Type B pancreatic cell (in vitro differentiated cells): ENCODE measurements at regions not wholly inside any gene's neighbourhood (a gene's known extent, or its start where the extent isn't known, plus 50 kb on each side); places are given as distances from the start of the nearest gene placed in this dataset.

Source experiments
- DNase-seq: peaks from one replicate; pipeline ENCODE4 v3.0.0; 2021; ENCODE audit warnings: mixed read lengths; ENCODE audit not compliant: unreplicated experiment; ENCODE audit errors: extremely low spot score
- H3K27ac Mint-ChIP-seq: 2 replicates; pipeline ENCODE4 v1.8.0; 2021; ENCODE audit warnings: mild to moderate bottlenecking, mixed read lengths
- H3K27me3 Mint-ChIP-seq: 2 replicates; pipeline ENCODE4 v1.8.0; 2021; ENCODE audit warnings: mixed read lengths
- H3K36me3 Mint-ChIP-seq: 2 replicates; pipeline ENCODE4 v1.8.0; 2021; ENCODE audit warnings: mixed read lengths
- H3K4me1 Mint-ChIP-seq: one replicate; pipeline ENCODE4 v1.8.0; 2021; ENCODE audit warnings: mixed read lengths; ENCODE audit not compliant: unreplicated experiment
- H3K4me3 Mint-ChIP-seq: 2 replicates; pipeline ENCODE4 v1.8.0; 2021; ENCODE audit warnings: mild to moderate bottlenecking, mixed read lengths
- H3K9me3 Mint-ChIP-seq: 2 replicates; pipeline ENCODE4 v1.8.0; 2021; ENCODE audit warnings: mixed read lengths
- TF ChIP-seq, protein P1 (sequence below): fragments of 200-600 bp; sonication (generic); conservative IDR thresholded peaks from 2 replicates; pipeline ENCODE4 v1.5.0; 2021; ENCODE audit warnings: antibody characterized with exemption, mild to moderate bottlenecking

DNA sequence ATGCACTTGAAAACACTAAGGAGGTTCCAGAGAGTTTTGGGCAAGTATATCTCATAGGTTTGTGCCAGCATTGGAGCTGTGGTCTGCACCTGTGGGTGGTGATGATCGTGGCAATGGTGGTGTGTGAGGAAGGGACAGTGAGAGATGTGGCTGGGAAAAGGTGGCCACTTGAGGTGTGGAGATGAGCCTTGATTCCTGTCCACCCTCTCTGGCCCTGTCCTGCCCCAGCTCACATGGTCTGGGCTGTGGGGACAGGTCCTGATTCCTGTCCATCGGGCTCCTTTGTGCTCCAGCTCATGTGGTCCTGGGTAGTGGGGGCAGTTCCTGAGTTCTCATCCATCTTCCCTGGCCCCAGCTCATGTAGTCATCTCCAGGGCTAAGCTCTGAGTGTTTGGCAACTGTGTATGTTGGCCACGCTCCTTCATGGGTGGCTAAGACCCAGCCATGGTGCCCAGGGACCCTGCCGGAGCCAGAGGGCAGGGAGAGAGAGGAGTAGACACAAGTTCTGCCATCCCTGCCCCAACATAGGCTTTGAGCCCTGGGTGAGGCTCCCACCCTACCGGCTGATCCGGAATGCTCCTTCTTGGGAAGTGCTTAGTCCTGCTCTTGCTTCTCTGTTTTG, 294.4 kb upstream of the HDAC4 start:
- Mint-ChIP-seq H3K4me1 (peaks cover 4% of the 10 kb centered on the region), H3K4me3 (no peak overlapping the region), H3K36me3 (no peaks in the 10 kb centered on the region), H3K9me3 (no peaks in the 10 kb centered on the region), H3K27me3 (peaks cover 5% of the 10 kb centered on the region), H3K27ac (no peak overlapping the region)
- TF ChIP-seq, protein P1, sequence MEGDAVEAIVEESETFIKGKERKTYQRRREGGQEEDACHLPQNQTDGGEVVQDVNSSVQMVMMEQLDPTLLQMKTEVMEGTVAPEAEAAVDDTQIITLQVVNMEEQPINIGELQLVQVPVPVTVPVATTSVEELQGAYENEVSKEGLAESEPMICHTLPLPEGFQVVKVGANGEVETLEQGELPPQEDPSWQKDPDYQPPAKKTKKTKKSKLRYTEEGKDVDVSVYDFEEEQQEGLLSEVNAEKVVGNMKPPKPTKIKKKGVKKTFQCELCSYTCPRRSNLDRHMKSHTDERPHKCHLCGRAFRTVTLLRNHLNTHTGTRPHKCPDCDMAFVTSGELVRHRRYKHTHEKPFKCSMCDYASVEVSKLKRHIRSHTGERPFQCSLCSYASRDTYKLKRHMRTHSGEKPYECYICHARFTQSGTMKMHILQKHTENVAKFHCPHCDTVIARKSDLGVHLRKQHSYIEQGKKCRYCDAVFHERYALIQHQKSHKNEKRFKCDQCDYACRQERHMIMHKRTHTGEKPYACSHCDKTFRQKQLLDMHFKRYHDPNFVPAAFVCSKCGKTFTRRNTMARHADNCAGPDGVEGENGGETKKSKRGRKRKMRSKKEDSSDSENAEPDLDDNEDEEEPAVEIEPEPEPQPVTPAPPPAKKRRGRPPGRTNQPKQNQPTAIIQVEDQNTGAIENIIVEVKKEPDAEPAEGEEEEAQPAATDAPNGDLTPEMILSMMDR: no peak
- DNase-seq: no peak

DNA sequence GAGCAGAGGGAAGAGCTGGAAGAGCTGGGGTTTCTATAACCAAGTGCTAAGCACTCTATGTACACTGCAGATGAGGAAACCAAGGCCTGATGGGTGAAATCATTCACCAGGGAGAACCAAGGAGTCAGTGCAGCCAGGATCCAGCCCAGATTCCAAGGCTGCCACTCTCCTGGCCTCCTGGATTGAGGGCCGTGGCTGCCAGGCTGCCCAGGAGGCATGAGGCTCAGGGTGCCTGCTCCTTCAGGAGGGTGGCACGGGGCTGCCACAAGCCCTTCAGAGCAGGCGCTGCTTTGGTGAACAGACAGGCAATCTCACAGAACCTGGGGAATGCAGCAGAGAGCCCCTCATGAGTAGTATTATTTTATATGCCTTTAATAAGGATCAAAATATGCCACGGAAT, 293.7 kb upstream of the HDAC4 start:
- no peaks in the 10 kb centered on the region for H3K9me3 Mint-ChIP-seq
- TF ChIP-seq, protein P1: no peak
- no peak for DNase-seq
- H3K36me3 Mint-ChIP-seq: no peaks in the 10 kb centered on the region
- H3K27ac Mint-ChIP-seq: no peak overlapping the region
- H3K4me3 Mint-ChIP-seq: no peak overlapping the region
- peaks cover 5% of the 10 kb centered on the region for H3K27me3 Mint-ChIP-seq
- peaks cover 4% of the 10 kb centered on the region for H3K4me1 Mint-ChIP-seq

DNA sequence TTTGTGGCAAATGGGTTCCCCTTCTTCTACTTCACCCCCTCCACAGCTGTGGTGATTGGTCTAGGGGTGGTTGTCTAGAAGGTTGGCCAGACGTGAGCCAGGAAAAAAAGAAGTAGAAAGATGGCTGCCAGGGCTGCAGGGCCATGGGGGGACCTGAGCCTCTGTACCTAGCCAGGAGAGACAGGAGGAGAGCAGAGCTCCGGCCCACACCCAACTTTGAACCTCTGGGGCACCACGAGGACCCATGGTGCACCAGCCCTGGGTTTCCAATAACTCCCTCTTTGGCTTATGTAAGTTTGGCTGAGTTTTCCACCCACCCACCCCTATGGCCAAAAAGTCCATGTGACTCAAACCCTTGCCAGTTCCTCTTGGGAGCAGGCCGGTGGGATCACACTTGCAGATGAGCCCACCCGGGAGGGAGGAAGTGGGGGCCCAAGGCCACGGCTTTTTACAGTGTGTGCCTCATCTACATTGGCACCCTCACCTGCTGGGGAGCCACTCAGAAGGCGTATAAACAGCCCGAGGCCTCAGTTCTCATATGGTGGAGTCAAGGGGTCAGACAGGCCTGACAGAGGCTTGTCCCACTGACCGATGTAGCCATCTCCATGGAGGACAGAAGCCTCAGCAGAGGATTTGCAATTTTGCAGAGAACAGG, 293.1 kb upstream of the HDAC4 start:
- H3K4me1 Mint-ChIP-seq: peaks cover 4% of the 10 kb centered on the region
- no peaks in the 10 kb centered on the region for H3K9me3 Mint-ChIP-seq
- H3K27me3 Mint-ChIP-seq: peaks cover 5% of the 10 kb centered on the region
- no peak overlapping the region for H3K27ac Mint-ChIP-seq
- no peak overlapping the region for H3K4me3 Mint-ChIP-seq
- DNase-seq: no peak
- TF ChIP-seq, protein P1: no peak
- H3K36me3 Mint-ChIP-seq: no peaks in the 10 kb centered on the region

DNA sequence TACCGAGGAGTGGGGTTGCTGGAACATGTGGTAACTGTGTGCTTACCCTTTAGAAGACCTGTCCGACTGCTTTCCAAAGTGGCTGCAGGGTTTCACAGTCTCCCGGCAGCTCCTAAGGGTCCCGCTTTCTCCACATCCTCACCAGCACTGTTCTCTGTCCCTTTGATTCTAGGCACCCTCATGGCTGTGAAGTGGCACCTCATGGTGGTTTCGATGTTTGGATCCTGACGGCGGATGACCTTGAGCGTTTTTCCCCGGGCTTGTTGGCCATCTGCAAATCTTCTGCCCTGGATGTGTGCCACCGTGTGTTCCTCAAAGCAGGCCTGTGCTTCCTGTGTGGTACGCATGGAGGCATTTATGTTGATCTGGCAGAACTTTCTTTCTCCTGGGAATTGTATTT, 292.5 kb upstream of the HDAC4 start:
- TF ChIP-seq, protein P1: no peak

DNA sequence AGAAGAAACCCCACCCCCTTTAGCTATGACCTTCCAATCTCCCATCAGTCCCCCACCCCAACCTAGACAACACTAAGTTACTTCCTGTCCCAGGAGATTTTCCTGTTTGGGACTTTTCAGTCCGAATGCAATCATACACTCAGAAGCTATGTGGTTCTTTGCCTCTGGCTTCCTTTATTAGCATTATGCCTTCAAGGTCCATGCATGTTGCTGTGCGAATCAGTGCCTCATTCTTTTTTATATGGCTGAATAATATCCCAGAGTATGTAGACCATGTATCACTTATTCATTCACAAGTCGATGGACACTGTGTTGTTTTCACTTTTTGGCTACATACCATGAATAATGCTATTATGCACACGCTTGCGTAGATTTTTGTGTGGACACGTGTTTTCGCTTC, 292.1 kb upstream of the HDAC4 start:
- peaks cover 5% of the 10 kb centered on the region for H3K27me3 Mint-ChIP-seq
- no peak for DNase-seq
- TF ChIP-seq, protein P1: no peak
- H3K9me3 Mint-ChIP-seq: no peaks in the 10 kb centered on the region
- no peak overlapping the region for H3K4me3 Mint-ChIP-seq
- no peaks in the 10 kb centered on the region for H3K36me3 Mint-ChIP-seq
- H3K27ac Mint-ChIP-seq: no peak overlapping the region
- H3K4me1 Mint-ChIP-seq: peaks cover 4% of the 10 kb centered on the region

More for the DNA sequence above, 292.5 kb upstream of the HDAC4 start:
- no peak overlapping the region for H3K4me3 Mint-ChIP-seq
- no peak overlapping the region for H3K27ac Mint-ChIP-seq
- H3K4me1 Mint-ChIP-seq: peaks cover 4% of the 10 kb centered on the region
- no peaks in the 10 kb centered on the region for H3K36me3 Mint-ChIP-seq
- H3K9me3 Mint-ChIP-seq: no peaks in the 10 kb centered on the region
- peaks cover 5% of the 10 kb centered on the region for H3K27me3 Mint-ChIP-seq
- DNase-seq: peak; percentile 51
